ENCODE measurements at regions not wholly inside any gene's neighbourhood (a gene's known extent, or its start where the extent isn't known, plus 50 kb on each side); places are given as distances from the start of the nearest gene placed in this dataset.

GRCh38 chr9:89655990-89656657 is 51.3 kb downstream of the GADD45G start:
- H3K4me3 ChIP-seq (ENCODE audit: low read depth, low read length) = no peak overlapping the region

GRCh38 chr9:89657295-89657694 is 52.5 kb downstream of the GADD45G start:
- H3K4me3 ChIP-seq (ENCODE audit: low read depth, low read length) = no peak overlapping the region

GRCh38 chr9:89657765-89658164 is 53.0 kb downstream of the GADD45G start:
- no peak overlapping the region for H3K4me3 ChIP-seq (ENCODE audit: low read depth, low read length)

GRCh38 chr9:89658401-89658800 is 53.6 kb downstream of the GADD45G start:
- H3K4me3 ChIP-seq (ENCODE audit: low read depth, low read length) = no peak overlapping the region

- no peak overlapping the region for H3K4me3 ChIP-seq (ENCODE audit: low read depth, low read length)
Measured at GRCh38 chr9:89658931-89659330, 54.1 kb downstream of the GADD45G start.

GRCh38 chr9:89659473-89659872 is 54.7 kb downstream of the GADD45G start:
- H3K4me3 ChIP-seq (ENCODE audit: low read depth, low read length) = no peak overlapping the region

GRCh38 chr9:89659891-89660685 is 55.3 kb downstream of the GADD45G start:
- H3K4me3 ChIP-seq (ENCODE audit: low read depth, low read length) = no peak overlapping the region

GRCh38 chr9:89661391-89661949 is 56.7 kb downstream of the GADD45G start:
- no peak overlapping the region for H3K4me3 ChIP-seq (ENCODE audit: low read depth, low read length)

GRCh38 chr9:89661956-89662717 is 57.3 kb downstream of the GADD45G start:
- no peak overlapping the region for H3K4me3 ChIP-seq (ENCODE audit: low read depth, low read length)

GRCh38 chr9:89662718-89663613 is 58.2 kb downstream of the GADD45G start:
- H3K4me3 ChIP-seq (ENCODE audit: low read depth, low read length) = no peak overlapping the region

- no peak overlapping the region for H3K4me3 ChIP-seq (ENCODE audit: low read depth, low read length)
Measured at GRCh38 chr9:89663614-89663970, 58.8 kb downstream of the GADD45G start.

- no peak overlapping the region for H3K4me3 ChIP-seq (ENCODE audit: low read depth, low read length)
Measured at GRCh38 chr9:89664010-89664409, 59.2 kb downstream of the GADD45G start.

- no peak overlapping the region for H3K4me3 ChIP-seq (ENCODE audit: low read depth, low read length)
Measured at GRCh38 chr9:89664896-89665329, 60.1 kb downstream of the GADD45G start.

GRCh38 chr9:89666364-89666763 is 61.6 kb downstream of the GADD45G start:
- no peak overlapping the region for H3K4me3 ChIP-seq (ENCODE audit: low read depth, low read length)

GRCh38 chr9:89666950-89667349 is 62.1 kb downstream of the GADD45G start:
- H3K4me3 ChIP-seq (ENCODE audit: low read depth, low read length) = no peak overlapping the region

GRCh38 chr9:89667726-89668125 is 62.9 kb downstream of the GADD45G start:
- no peak overlapping the region for H3K4me3 ChIP-seq (ENCODE audit: low read depth, low read length)

- no peak overlapping the region for H3K4me3 ChIP-seq (ENCODE audit: low read depth, low read length)
Measured at GRCh38 chr9:89668216-89668865, 63.5 kb downstream of the GADD45G start.

GRCh38 chr9:89668866-89669246 is 64.0 kb downstream of the GADD45G start:
- H3K4me3 ChIP-seq (ENCODE audit: low read depth, low read length) = no peak overlapping the region

GRCh38 chr9:89669361-89669842 is 64.6 kb downstream of the GADD45G start:
- H3K4me3 ChIP-seq (ENCODE audit: low read depth, low read length) = no peak overlapping the region

GRCh38 chr9:89670114-89670513 is 65.3 kb downstream of the GADD45G start:
- no peak overlapping the region for H3K4me3 ChIP-seq (ENCODE audit: low read depth, low read length)
